Astrocyte of the spinal cord (primary cell): ENCODE measurements at regions not wholly inside any gene's neighbourhood (a gene's known extent, or its start where the extent isn't known, plus 50 kb on each side); places are given as distances from the start of the nearest gene placed in this dataset.

ENCODE experiments used
- DNase-seq: peaks from one replicate; pipeline ENCODE4 v3.0.0; 2011; ENCODE audit warnings: low read depth, low spot score
- H3K4me3 ChIP-seq: 2 replicates; pipeline ENCODE4 v1.5.1; 2011; ENCODE audit warnings: low read depth, mild to moderate bottlenecking, low read length, moderate library complexity
- CTCF ChIP-seq: IDR thresholded peaks from 2 replicates; pipeline ENCODE4 v1.5.1; 2012; ENCODE audit warnings: low read depth, mild to moderate bottlenecking, low read length, inconsistent platforms
- in situ Hi-C: cut with HindIII; loops from 2 replicates; pipeline ENCODE4 v1.10.0; 2017; ENCODE audit warnings: low sequenced_read_pairs

- H3K4me3 ChIP-seq, result no peak overlapping the region
- no peak for TF ChIP-seq CTCF
- no peak for DNase-seq
- in situ Hi-C loops, result no loop called here
Observed at GRCh38 chr6:164720-165119, 127.6 kb upstream of the DUSP22 start.

DNA sequence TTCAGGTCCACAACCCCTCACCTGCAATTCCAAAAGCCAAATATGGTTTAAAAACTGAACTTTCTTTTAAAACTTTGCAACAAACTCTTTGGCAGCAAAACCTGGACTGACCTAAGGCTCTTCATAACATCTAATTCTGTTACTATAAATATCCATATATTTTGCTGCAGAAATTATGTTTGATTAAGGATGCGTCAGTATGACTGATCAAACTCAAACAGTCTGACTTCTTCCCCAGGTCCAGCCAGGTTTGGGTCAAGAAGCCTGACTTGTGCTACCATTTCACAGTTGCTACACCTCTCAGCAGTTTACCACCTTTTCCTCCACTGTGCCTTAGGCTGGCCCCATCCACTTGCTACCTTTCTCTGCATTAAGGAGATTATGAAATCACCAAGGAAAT lies 127.0 kb upstream of the DUSP22 start:
- in situ Hi-C loops, result no loop called here
- no peak for DNase-seq
- no peak overlapping the region for H3K4me3 ChIP-seq
- no peak for TF ChIP-seq CTCF

DNA sequence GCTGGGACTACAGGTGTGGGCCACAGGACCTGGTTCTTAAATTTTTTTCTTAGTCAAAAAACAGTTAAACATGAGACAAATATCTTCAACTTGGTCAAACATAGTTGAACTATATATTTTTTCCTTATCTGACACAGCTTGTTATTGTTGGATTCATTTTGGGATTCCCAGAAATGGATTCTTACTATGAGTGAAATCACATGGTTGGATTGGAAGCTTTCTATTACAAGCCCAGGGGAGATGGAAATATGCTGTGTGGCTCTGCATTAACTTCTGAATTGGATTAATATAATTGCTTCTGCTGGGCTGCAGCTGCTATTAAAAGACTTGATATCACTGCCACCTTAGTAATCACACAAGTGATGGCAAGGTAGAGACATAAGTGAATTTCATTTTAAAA lies 126.4 kb upstream of the DUSP22 start:
- TF ChIP-seq CTCF, result no peak
- in situ Hi-C loops, result no loop called here

GRCh38 chr6:168865-169455 lies 123.3 kb upstream of the DUSP22 start:
- no peak overlapping the region for H3K4me3 ChIP-seq
- in situ Hi-C loops, result no loop called here
- DNase-seq, result peak; percentile 50
- TF ChIP-seq CTCF, result peak; percentile 51

More for the DNA sequence above, 126.4 kb upstream of the DUSP22 start:
- H3K4me3 ChIP-seq, result no peak overlapping the region
- DNase-seq, result no peak

GRCh38 chr6:174036-174435 lies 118.3 kb upstream of the DUSP22 start:
- in situ Hi-C loops, result no loop called here
- DNase-seq, result no peak

DNA sequence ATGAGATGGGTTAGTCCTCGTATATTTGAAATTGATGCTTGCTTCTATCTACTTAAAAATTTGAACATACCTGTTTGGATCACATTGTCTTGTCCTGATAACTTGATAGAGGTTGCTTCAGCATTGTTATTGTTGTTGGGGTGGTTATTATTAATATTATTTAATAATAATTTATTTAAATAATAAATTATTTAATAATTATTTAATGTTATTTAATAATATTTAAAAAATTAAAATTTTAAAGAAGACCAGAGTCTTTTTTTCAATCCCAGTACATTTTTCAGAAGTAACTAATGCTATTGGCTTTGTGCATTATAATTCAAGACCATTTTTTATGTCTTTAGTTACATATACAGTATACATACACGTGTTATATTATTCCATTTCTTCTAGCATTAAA lies 116.6 kb upstream of the DUSP22 start:
- in situ Hi-C loops, result no loop called here
- no peak for TF ChIP-seq CTCF
- no peak overlapping the region for H3K4me3 ChIP-seq
- no peak for DNase-seq

More at GRCh38 chr6:174036-174435, 118.3 kb upstream of the DUSP22 start:
- H3K4me3 ChIP-seq, result no peak overlapping the region
- no peak for TF ChIP-seq CTCF

- no peak for TF ChIP-seq CTCF
- no peak for DNase-seq
- in situ Hi-C loops, result no loop called here
- no peak overlapping the region for H3K4me3 ChIP-seq
Observed at GRCh38 chr6:176766-177165, 115.5 kb upstream of the DUSP22 start.
